Gastrocnemius medialis (tissue), 4 donors: ENCODE measurements at regions not wholly inside any gene's neighbourhood (a gene's known extent, or its start where the extent isn't known, plus 50 kb on each side); places are given as distances from the start of the nearest gene placed in this dataset.

Experiments used
- ATAC-seq, 2 donors: fragments of 150-250 bp; one replicate each; pipeline ENCODE4 v1.9.1; 2016
- DNase-seq, 2 donors: peaks; one replicate each; pipeline ENCODE4 v3.0.0-alpha.2; 2019
- H3K27ac ChIP-seq, 4 donors: fragments of 200-600 bp; sonication (generic); 1 replicate in 1 of 4; 2 replicates in 3 of 4; pipeline ENCODE4 v1.5.1; 2016 to 2018; ENCODE audit warnings: mild to moderate bottlenecking in 2 of 4, moderate library complexity in 1 of 4
- H3K27me3 ChIP-seq, 3 donors: fragments of 200-600 bp; sonication (generic) in 2 of 3; 1 replicate in 1 of 3; 2 replicates in 2 of 3; pipeline versions ENCODE4 v1.5.1 to v1.6.0; 2016 to 2019; ENCODE audit warnings: mild to moderate bottlenecking in 1 of 3, moderate library complexity in 1 of 3
- H3K36me3 ChIP-seq, 2 donors: fragments of 200-600 bp; sonication (generic) in 1 of 2; one replicate each; pipeline ENCODE4 v1.5.1; 2017 to 2018
- H3K4me1 ChIP-seq, 2 donors: fragments of 200-600 bp; sonication (generic) in 1 of 2; one replicate each; pipeline ENCODE4 v1.5.1; 2016 to 2017; ENCODE audit warnings: mild to moderate bottlenecking in 2 of 2
- H3K4me3 ChIP-seq, 4 donors: fragments of 200-600 bp; sonication (generic) in 3 of 4; 1 replicate in 1 of 4; 2 replicates in 3 of 4; pipeline ENCODE4 v1.5.1; 2016 to 2019; ENCODE audit warnings: mild to moderate bottlenecking in 2 of 4
- H3K9me3 ChIP-seq, 3 donors: fragments of 200-600 bp; sonication (generic) in 2 of 3; 1 replicate in 1 of 3; 2 replicates in 2 of 3; pipeline ENCODE4 v1.5.1; 2016 to 2019
- POLR2A ChIP-seq, 2 donors: fragments of 450-650 bp; IDR thresholded peaks; one replicate each; pipeline ENCODE4 v1.6.1; 2017; ENCODE audit warnings: antibody characterized with exemption in 2 of 2, mild to moderate bottlenecking in 2 of 2, moderate library complexity in 2 of 2
- in situ Hi-C, 4 donors: fragments of 200-750 bp; cut with MboI; loops; one replicate each; pipeline versions ENCODE4 v1.15.0 to v1.8.0; 2017; ENCODE audit warnings: low sequenced_read_pairs in 4 of 4
- intact Hi-C: fragments of 100-400 bp; cut with DNase I; formaldehyde crosslinking; loops from one replicate; pipeline ENCODE4 v1.15.1; 2023; ENCODE audit warnings: low total_unique reads
- TF ChIP-seq, protein P1 (sequence below), 5 experiments: fragments of 450-650 bp in 3 of 5; fragments of 200-600 bp in 2 of 5; sonication (generic) in 2 of 5; IDR thresholded peaks in 4 of 5; conservative IDR thresholded peaks in 1 of 5; 1 replicate in 4 of 5; 2 replicates in 1 of 5; pipeline ENCODE4 v1.5.1; 2016 to 2019; ENCODE audit warnings: antibody characterized with exemption in 5 of 5, mild to moderate bottlenecking in 3 of 5, moderate library complexity in 3 of 5

DNA sequence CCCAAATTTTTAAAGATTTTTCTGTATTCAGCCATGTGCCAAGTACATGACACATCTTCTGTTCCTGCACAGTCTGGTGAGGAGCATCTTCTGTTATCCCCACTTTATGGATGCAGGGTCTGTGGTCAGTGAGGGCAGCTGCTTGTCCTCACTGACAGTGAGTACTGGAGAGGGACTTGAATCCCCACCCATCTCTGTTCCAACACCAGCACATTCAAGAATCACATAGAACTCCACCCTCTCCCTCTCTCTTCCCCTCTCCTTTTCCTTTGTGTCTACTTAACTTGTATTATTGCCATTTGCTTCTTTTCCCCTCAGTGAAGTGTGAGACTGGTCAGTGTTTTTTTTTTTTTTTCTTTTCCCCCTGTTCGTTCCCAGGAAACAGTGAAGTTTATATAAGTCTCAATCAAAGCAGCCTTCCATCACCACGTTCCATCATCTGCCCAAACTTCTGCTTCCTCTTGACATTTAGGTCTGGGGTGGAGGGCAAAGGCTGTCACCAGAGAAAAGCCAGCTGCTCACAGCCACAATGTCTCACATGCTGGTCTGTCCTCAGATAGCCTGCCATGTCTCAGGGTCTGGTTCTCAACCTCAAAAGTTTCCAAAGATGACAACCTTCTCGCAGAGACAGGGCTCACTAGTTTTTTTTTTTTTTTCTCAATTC is 110.0 kb upstream of the SSTR4 start:
- DNase-seq (no peak), ATAC-seq (no peak)
- in situ Hi-C loops: loop anchor here in 1 of 4 donors (25.0 kb wide), 1 partner anchor 87 kb away; no protein-coding TSS in a partner anchor
- Histone ChIP-seq H3K36me3 (no peaks in the 10 kb centered on the region), H3K4me1 (no peaks in the 10 kb centered on the region), H3K27ac (no peak overlapping the region), H3K27me3 (no peaks in the 10 kb centered on the region), H3K4me3 (no peak overlapping the region), H3K9me3 (no peaks in the 10 kb centered on the region)
- intact Hi-C loops: no loop called here
- no peak for TF ChIP-seq POLR2A (IDR thresholded peaks at IDR 0.05)
- TF ChIP-seq, protein P1, sequence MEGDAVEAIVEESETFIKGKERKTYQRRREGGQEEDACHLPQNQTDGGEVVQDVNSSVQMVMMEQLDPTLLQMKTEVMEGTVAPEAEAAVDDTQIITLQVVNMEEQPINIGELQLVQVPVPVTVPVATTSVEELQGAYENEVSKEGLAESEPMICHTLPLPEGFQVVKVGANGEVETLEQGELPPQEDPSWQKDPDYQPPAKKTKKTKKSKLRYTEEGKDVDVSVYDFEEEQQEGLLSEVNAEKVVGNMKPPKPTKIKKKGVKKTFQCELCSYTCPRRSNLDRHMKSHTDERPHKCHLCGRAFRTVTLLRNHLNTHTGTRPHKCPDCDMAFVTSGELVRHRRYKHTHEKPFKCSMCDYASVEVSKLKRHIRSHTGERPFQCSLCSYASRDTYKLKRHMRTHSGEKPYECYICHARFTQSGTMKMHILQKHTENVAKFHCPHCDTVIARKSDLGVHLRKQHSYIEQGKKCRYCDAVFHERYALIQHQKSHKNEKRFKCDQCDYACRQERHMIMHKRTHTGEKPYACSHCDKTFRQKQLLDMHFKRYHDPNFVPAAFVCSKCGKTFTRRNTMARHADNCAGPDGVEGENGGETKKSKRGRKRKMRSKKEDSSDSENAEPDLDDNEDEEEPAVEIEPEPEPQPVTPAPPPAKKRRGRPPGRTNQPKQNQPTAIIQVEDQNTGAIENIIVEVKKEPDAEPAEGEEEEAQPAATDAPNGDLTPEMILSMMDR (IDR thresholded peaks at IDR 0.05 in 4 of 5, conservative IDR thresholded peaks at IDR 0.05 in 1 of 5): no peak

DNA sequence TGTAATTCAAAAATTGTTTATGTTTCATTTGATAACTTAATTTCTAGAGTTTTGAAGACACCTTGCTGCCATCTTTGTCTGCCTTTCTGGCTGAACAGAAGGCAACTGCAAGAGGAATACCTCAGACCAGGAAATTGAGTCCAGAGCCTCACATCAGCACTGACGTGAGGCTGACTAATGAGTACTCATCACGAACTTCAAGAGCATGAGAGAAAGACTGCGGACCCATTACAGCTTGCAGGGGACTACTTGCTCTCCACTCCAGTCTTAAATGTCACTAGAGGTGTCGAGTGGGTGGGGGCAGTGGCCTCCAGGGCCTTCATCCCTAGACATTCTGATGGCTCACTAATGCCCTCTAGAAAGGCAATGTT is 109.5 kb upstream of the SSTR4 start:
- no peaks in the 10 kb centered on the region for H3K9me3 ChIP-seq
- DNase-seq: no peak
- no peak for ATAC-seq
- H3K27me3 ChIP-seq: no peaks in the 10 kb centered on the region
- no peak for TF ChIP-seq POLR2A (IDR thresholded peaks at IDR 0.05)
- TF ChIP-seq, protein P1 (IDR thresholded peaks at IDR 0.05 in 4 of 5, conservative IDR thresholded peaks at IDR 0.05 in 1 of 5): no peak
- no peak overlapping the region for H3K27ac ChIP-seq
- H3K4me3 ChIP-seq: no peak overlapping the region
- no peaks in the 10 kb centered on the region for H3K4me1 ChIP-seq
- intact Hi-C loops: no loop called here
- in situ Hi-C loops: no loop called here
- H3K36me3 ChIP-seq: no peaks in the 10 kb centered on the region

DNA sequence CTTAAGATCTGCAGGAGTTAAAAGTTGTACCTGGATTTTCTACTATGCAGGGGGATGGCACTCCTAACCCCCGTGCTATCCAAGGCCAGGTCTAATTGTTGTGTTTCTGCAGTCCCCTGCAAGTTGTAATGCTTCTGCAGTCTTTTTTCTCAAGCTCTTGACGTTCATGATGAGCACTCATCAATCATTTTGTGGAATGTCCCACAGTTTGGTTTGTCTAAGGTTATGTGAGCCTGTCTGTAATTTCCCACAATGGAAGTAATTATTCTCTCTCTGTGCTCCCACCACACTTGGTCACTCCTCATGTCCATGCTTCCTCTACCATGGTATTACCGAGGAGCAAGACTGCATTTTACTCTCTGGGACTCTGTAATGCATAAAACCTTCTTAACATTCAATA is 107.6 kb upstream of the SSTR4 start:
- in situ Hi-C loops (no loop called here), intact Hi-C loops (no loop called here)
- TF ChIP-seq, protein P1 (IDR thresholded peaks at IDR 0.05 in 4 of 5, conservative IDR thresholded peaks at IDR 0.05 in 1 of 5): no peak
- no peak for TF ChIP-seq POLR2A (IDR thresholded peaks at IDR 0.05)
- no peaks in the 10 kb centered on the region for H3K4me1 ChIP-seq
- no peak overlapping the region for H3K27ac ChIP-seq
- ATAC-seq (no peak), DNase-seq (no peak)
- H3K36me3 ChIP-seq: no peaks in the 10 kb centered on the region
- no peaks in the 10 kb centered on the region for H3K27me3 ChIP-seq
- no peaks in the 10 kb centered on the region for H3K9me3 ChIP-seq
- H3K4me3 ChIP-seq: no peak overlapping the region

DNA sequence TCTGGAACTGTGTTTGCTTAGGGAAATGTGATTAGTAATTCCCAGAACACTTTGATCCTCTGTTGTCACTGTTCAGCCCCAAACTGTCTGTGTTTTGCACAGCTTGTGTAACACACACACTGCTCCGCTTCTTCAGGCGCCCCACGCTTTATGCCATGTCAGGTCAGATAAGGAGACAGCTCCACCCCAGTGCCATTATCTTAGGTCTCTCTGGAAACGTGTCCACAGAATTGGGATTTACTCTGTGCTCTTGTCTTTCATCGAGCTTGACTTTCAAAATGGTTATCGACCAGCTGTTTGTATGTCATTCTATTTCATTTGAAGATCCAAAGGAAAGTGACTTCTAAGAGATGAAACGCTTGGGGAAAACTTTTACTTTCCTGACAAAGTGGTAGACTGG is 106.4 kb upstream of the SSTR4 start:
- TF ChIP-seq, protein P1 (IDR thresholded peaks at IDR 0.05 in 4 of 5, conservative IDR thresholded peaks at IDR 0.05 in 1 of 5): no peak
- TF ChIP-seq POLR2A (IDR thresholded peaks at IDR 0.05): no peak
- no peak overlapping the region for H3K27ac ChIP-seq
- no peaks in the 10 kb centered on the region for H3K36me3 ChIP-seq
- DNase-seq: no peak
- intact Hi-C loops (no loop called here), in situ Hi-C loops (no loop called here)
- no peak for ATAC-seq
- no peaks in the 10 kb centered on the region for H3K4me1 ChIP-seq
- no peaks in the 10 kb centered on the region for H3K27me3 ChIP-seq
- H3K9me3 ChIP-seq: no peaks in the 10 kb centered on the region
- H3K4me3 ChIP-seq: no peak overlapping the region

DNA sequence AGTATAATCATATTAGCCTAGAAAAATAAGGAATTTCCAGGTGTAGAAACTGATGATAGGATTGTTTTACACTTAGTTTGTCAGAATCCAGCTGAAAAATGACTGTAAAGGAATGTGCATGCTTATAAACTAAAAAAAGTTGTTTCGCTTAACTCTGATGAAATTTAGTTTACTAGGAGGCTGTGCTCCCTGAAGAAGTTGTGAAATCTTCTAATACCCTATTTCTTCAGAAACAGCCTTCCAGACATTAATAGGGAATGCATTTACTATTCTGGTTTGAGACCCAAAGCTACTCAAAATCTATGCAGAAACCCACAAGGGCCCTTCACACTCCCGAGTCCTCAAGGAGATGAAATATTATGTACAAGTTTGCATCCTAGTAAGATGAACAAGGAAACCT is 105.5 kb upstream of the SSTR4 start:
- no peak overlapping the region for H3K27ac ChIP-seq
- no peak overlapping the region for H3K4me3 ChIP-seq
- ATAC-seq: no peak
- in situ Hi-C loops: no loop called here
- H3K9me3 ChIP-seq: no peaks in the 10 kb centered on the region
- intact Hi-C loops: no loop called here
- no peaks in the 10 kb centered on the region for H3K27me3 ChIP-seq
- no peaks in the 10 kb centered on the region for H3K4me1 ChIP-seq
- no peaks in the 10 kb centered on the region for H3K36me3 ChIP-seq
- DNase-seq: no peak
- TF ChIP-seq POLR2A (IDR thresholded peaks at IDR 0.05): no peak
- TF ChIP-seq, protein P1 (IDR thresholded peaks at IDR 0.05 in 4 of 5, conservative IDR thresholded peaks at IDR 0.05 in 1 of 5): no peak
